22Rv1 (cell line): ENCODE measurements at regions not wholly inside any gene's neighbourhood (a gene's known extent, or its start where the extent isn't known, plus 50 kb on each side); places are given as distances from the start of the nearest gene placed in this dataset.

Source experiments
- H3K27ac ChIP-seq: fragments of 450-650 bp; 2 replicates; pipeline ENCODE4 v1.5.1; 2017
- CTCF ChIP-seq: fragments of 450-650 bp; IDR thresholded peaks from 2 replicates; pipeline ENCODE4 v1.5.1; 2017; ENCODE audit warnings: mild to moderate bottlenecking
- ZFX ChIP-seq: fragments of 450-650 bp; IDR thresholded peaks from 2 replicates; pipeline ENCODE4 v1.6.1; 2017; ENCODE audit warnings: antibody characterized with exemption, borderline replicate concordance

GRCh38 chrX:39205467-39205866 is 404.2 kb downstream of the MID1IP1 start:
- H3K27ac ChIP-seq = no peak overlapping the region
- TF ChIP-seq CTCF (no peak), ZFX (no peak)

- no peak overlapping the region for H3K27ac ChIP-seq
Observed at GRCh38 chrX:39206399-39207145, 405.3 kb downstream of the MID1IP1 start.

DNA sequence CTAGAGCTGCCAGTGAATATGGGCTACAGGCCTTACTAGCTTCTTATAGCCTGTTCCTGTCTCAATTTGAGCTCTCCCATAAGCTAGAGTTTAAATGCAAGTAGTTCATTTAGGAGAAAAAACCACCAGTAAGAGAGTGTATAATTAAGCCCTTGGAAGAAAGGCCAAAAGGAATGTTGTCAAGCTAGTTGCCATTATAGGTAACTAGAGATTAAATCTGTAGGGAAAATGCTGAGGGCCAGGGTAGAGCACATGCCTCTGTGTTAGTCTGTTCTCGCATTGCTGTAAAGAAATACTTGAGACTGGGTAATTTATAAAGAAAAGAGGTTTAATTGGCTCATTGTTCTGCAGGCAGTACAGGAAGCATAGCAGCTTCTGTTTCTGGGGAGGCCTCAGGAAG is 410.2 kb downstream of the MID1IP1 start:
- TF ChIP-seq ZFX (no peak), CTCF (no peak)
- no peak overlapping the region for H3K27ac ChIP-seq

More at GRCh38 chrX:39206399-39207145, 405.3 kb downstream of the MID1IP1 start:
- no peak for TF ChIP-seq CTCF
- TF ChIP-seq ZFX = no peak

- TF ChIP-seq ZFX (no peak), CTCF (no peak)
Observed at GRCh38 chrX:39212456-39212855, 411.2 kb downstream of the MID1IP1 start.

GRCh38 chrX:39214387-39215126 is 413.3 kb downstream of the MID1IP1 start:
- H3K27ac ChIP-seq = no peak overlapping the region
- no peak for TF ChIP-seq ZFX
- TF ChIP-seq CTCF = no peak

More at GRCh38 chrX:39212456-39212855, 411.2 kb downstream of the MID1IP1 start:
- no peak overlapping the region for H3K27ac ChIP-seq

DNA sequence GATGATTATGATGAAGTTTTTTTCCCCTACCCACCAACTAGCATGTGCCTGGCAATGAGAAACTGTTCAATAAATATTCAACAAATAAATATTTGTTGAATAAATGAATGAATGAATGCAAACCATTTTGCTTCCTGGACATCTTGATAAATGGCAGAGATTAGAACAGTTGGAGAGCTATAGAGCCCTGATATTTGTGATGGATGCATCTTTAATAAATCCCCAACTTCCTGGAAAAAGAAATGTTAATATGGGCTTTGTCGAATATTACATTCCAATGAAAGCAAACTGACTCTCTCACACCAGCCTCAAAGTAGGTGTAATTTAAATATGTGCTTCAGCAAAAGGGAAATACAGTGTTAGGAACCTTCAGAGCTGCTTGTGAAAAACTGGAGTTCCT is 419.7 kb downstream of the MID1IP1 start:
- TF ChIP-seq CTCF (no peak), ZFX (no peak)
- no peak overlapping the region for H3K27ac ChIP-seq
